OCI-LY7 (cell line): ENCODE measurements at regions not wholly inside any gene's neighbourhood (a gene's known extent, or its start where the extent isn't known, plus 50 kb on each side); places are given as distances from the start of the nearest gene placed in this dataset.

Source experiments
- CTCF ChIP-seq: fragments of 200-600 bp; sonication (generic); conservative IDR thresholded peaks from 2 replicates; pipeline ENCODE4 v1.5.1; 2014; ENCODE audit warnings: mild to moderate bottlenecking, antibody characterized with exemption, low read length, moderate library complexity, mixed read lengths
- EZH2phosphoT487 ChIP-seq: fragments of 200-600 bp; sonication (generic); IDR thresholded peaks from 2 replicates; pipeline ENCODE4 v1.6.1; 2018; ENCODE audit warnings: low read depth, borderline replicate concordance, mild to moderate bottlenecking, mixed run types, antibody characterized with exemption, low read length, moderate library complexity, mixed read lengths

- TF ChIP-seq CTCF (no peak), EZH2phosphoT487 (no peak)
Observed at GRCh38 chr7:98730326-98730725, 113.2 kb downstream of the NPTX2 start.
